Heart right ventricle (tissue), 16 donors: ENCODE measurements at regions not wholly inside any gene's neighbourhood (a gene's known extent, or its start where the extent isn't known, plus 50 kb on each side); places are given as distances from the start of the nearest gene placed in this dataset.

Experiments
- ATAC-seq, 8 donors: fragments of 200-7000 bp; cut with Tn5 transposase; one replicate each; pipeline ENCODE4 v1.9.1; 2020; ENCODE audit warnings: mild to moderate bottlenecking in 8 of 8, moderate library complexity in 8 of 8, moderate number of reproducible peaks in 1 of 8
- DNase-seq, 2 donors: peaks; one replicate each; pipeline ENCODE4 v3.0.0-alpha.2; 2020
- H3K27ac ChIP-seq, 10 donors: fragments of 200-600 bp; sonication (generic) in 2 of 10; one replicate each; pipeline versions ENCODE4 v1.5.0 to v1.8.0; 2020 to 2022; ENCODE audit warnings: mild to moderate bottlenecking in 3 of 10
- H3K27me3 ChIP-seq, 7 donors: fragments of 200-600 bp; one replicate each; pipeline ENCODE4 v1.8.0; 2021 to 2022; ENCODE audit warnings: mild to moderate bottlenecking in 2 of 7
- H3K36me3 ChIP-seq, 9 donors: fragments of 200-600 bp; sonication (generic) in 1 of 9; one replicate each; pipeline versions ENCODE4 v1.5.0 to v1.8.0; 2020 to 2022; ENCODE audit warnings: mild to moderate bottlenecking in 2 of 9
- H3K4me1 ChIP-seq, 9 donors: fragments of 200-600 bp; sonication (generic) in 1 of 9; one replicate each; pipeline versions ENCODE4 v1.5.0 to v1.8.0; 2020 to 2022; ENCODE audit warnings: mild to moderate bottlenecking in 4 of 9
- H3K4me3 ChIP-seq, 10 donors: fragments of 200-600 bp; sonication (generic) in 2 of 10; one replicate each; pipeline versions ENCODE4 v1.5.0 to v1.8.0; 2020 to 2022; ENCODE audit warnings: mild to moderate bottlenecking in 7 of 10, moderate library complexity in 2 of 10
- H3K9me3 ChIP-seq, 11 donors: fragments of 200-600 bp in 10 of 11; sonication (generic) in 2 of 11; one replicate each; pipeline versions ENCODE4 v1.5.0 to v1.8.0; 2013 to 2022; ENCODE audit warnings: mild to moderate bottlenecking in 2 of 11, control low read depth in 1 of 11, moderate library complexity in 1 of 11
- CTCF ChIP-seq, 9 donors: fragments of 200-600 bp; sonication (generic) in 2 of 9; IDR thresholded peaks; one replicate each; pipeline versions ENCODE4 v1.5.0 to v1.8.0; 2021 to 2022; ENCODE audit warnings: antibody characterized with exemption in 9 of 9, mild to moderate bottlenecking in 5 of 9, moderate library complexity in 1 of 9
- WGBS, 2 donors: extraction: QIAGEN DNeasy Blood & Tissue Kit; methylation state at CpG; one replicate each; pipeline ENCODE4 v1.1.7; 2013; ENCODE audit warnings: inconsistent platforms in 1 of 2; 5-methylcytosine and 5-hydroxymethylcytosine counted together
- intact Hi-C, 10 donors: fragments of 100-400 bp; cut with DNase I; formaldehyde crosslinking; loops; one replicate each; pipeline versions ENCODE4 v1.11.1 to v1.14.2; 2022
- donor health status: Arrhythmogenic right ventricular cardiomyopathy.
- donor health status: ischemic (EF 13 %, LVEDD 7.1; RV severe dilation, severe dysfunction).
- donor health status: healthy with polysubstance abuse.
- donor health status: DM: no; HTN: yes; CAD: no.
- donor health status: DM: no; HTN: no; CAD: no.
- donor health status: ischemic (EF 25% LVEDD 6.9; RV normal size, moderate dysfunction).
- donor health status: ischemic (EF 25% LVEDD 5.7; RV mildly dilated, moderate dysfunction).
- donor health status: healthy.
- donor health status: DM: yes; HTN: yes; CAD: no.
- donor health status: Ischemic cardiomyopathy.
- donor health status: ischemic (EF 35%, LVEDD 5.7; RV mildly dilated, moderate dysfunction).
- donor health status: nonischemic (EF 11% LVEDD 7.7; RV severe dilation, severe dysfunction).
- donor health status: DM: yes; HTN: yes; CAD: no.
- donor health status: PGD.
- donor health status: ischemic (EF 29% LVEDD 5.4; RV normal size, mild dysfunction).
- donor health status: nonischemic (EF 23%, LVEDD 6.1; RV moderate dilation, normal function).

GRCh38 chr4:101555341-101555880 is 208.1 kb upstream of the PPP3CA start:
- Histone ChIP-seq H3K4me3 (no peak overlapping the region), H3K4me1 (no peaks in the 10 kb centered on the region), H3K27me3 (no peaks in the 10 kb centered on the region), H3K27ac (no peak overlapping the region), H3K9me3 (peaks cover 0 to 33% (median 0%) of the 10 kb centered on the region in 11 donors), H3K36me3 (no peaks in the 10 kb centered on the region)
- WGBS, 2 donors, result 65 to 94% methylated on average over 4 of the region's 4 CpGs
- ATAC-seq (no peak), DNase-seq (no peak)
- intact Hi-C loops, result no loop called here
- no peak for TF ChIP-seq CTCF (IDR thresholded peaks at IDR 0.05)

GRCh38 chr4:101540336-101540735 is 193.0 kb upstream of the PPP3CA start:
- Histone ChIP-seq H3K4me3 (no peak overlapping the region), H3K36me3 (no peaks in the 10 kb centered on the region), H3K4me1 (peaks cover 0 to 3% (median 0%) of the 10 kb centered on the region in 9 donors), H3K27ac (no peak overlapping the region), H3K9me3 (peaks cover 0 to 15% (median 0%) of the 10 kb centered on the region in 11 donors), H3K27me3 (no peaks in the 10 kb centered on the region)
- ATAC-seq (no peak), DNase-seq (no peak)
- intact Hi-C loops, result no loop called here
- TF ChIP-seq CTCF (IDR thresholded peaks at IDR 0.05), result no peak
- WGBS, 2 donors, result 34 to 44% methylated on average over 2 of the region's 2 CpGs

GRCh38 chr4:101528526-101528925 is 181.2 kb upstream of the PPP3CA start:
- WGBS, 2 donors, result 78 to 91% methylated on average over 1 of the region's 1 CpG
- Histone ChIP-seq H3K9me3 (peaks cover 0 to 6% (median 0%) of the 10 kb centered on the region in 11 donors), H3K27me3 (no peaks in the 10 kb centered on the region), H3K4me1 (no peaks in the 10 kb centered on the region), H3K36me3 (no peaks in the 10 kb centered on the region), H3K27ac (no peak overlapping the region), H3K4me3 (no peak overlapping the region)
- ATAC-seq (no peak), DNase-seq (no peak)
- intact Hi-C loops, result no loop called here
- TF ChIP-seq CTCF (IDR thresholded peaks at IDR 0.05), result no peak

GRCh38 chr4:101527188-101527587 is 179.9 kb upstream of the PPP3CA start:
- TF ChIP-seq CTCF (IDR thresholded peaks at IDR 0.05), result no peak
- 70 to 81% methylated on average over 2 of the region's 2 CpGs for WGBS, 2 donors

More at GRCh38 chr4:101527188-101527587, 179.9 kb upstream of the PPP3CA start:
- intact Hi-C loops, result no loop called here
- ATAC-seq (no peak), DNase-seq (no peak)
- H3K9me3 ChIP-seq, result peaks cover 0 to 6% (median 0%) of the 10 kb centered on the region in 11 donors
- no peak overlapping the region for H3K4me3 ChIP-seq
- no peaks in the 10 kb centered on the region for H3K36me3 ChIP-seq
- no peaks in the 10 kb centered on the region for H3K27me3 ChIP-seq
- no peaks in the 10 kb centered on the region for H3K4me1 ChIP-seq
- H3K27ac ChIP-seq, result no peak overlapping the region
